GM20000 (cell line): ENCODE measurements at regions not wholly inside any gene's neighbourhood (a gene's known extent, or its start where the extent isn't known, plus 50 kb on each side); places are given as distances from the start of the nearest gene placed in this dataset.

Experiments used
- DNase-seq: peaks from one replicate; pipeline ENCODE4 v3.0.0; 2012; ENCODE audit warnings: low spot score
- TF ChIP-seq, protein P1 (sequence below): IDR thresholded peaks from 2 replicates; pipeline ENCODE4 v1.5.1; 2012; ENCODE audit warnings: mild to moderate bottlenecking, control low read depth; ENCODE audit errors: extremely low read depth, missing control alignments

- TF ChIP-seq, protein P1, sequence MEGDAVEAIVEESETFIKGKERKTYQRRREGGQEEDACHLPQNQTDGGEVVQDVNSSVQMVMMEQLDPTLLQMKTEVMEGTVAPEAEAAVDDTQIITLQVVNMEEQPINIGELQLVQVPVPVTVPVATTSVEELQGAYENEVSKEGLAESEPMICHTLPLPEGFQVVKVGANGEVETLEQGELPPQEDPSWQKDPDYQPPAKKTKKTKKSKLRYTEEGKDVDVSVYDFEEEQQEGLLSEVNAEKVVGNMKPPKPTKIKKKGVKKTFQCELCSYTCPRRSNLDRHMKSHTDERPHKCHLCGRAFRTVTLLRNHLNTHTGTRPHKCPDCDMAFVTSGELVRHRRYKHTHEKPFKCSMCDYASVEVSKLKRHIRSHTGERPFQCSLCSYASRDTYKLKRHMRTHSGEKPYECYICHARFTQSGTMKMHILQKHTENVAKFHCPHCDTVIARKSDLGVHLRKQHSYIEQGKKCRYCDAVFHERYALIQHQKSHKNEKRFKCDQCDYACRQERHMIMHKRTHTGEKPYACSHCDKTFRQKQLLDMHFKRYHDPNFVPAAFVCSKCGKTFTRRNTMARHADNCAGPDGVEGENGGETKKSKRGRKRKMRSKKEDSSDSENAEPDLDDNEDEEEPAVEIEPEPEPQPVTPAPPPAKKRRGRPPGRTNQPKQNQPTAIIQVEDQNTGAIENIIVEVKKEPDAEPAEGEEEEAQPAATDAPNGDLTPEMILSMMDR, result no peak
- DNase-seq, result no peak
These were observed 358.2 kb upstream of the UBE2E3 start for GRCh38 chr2:180621941-180622918.

GRCh38 chr2:180621366-180621765 is 359.0 kb upstream of the UBE2E3 start:
- DNase-seq, result no peak
- TF ChIP-seq, protein P1, result no peak

GRCh38 chr2:180618570-180618969 is 361.8 kb upstream of the UBE2E3 start:
- no peak for DNase-seq
- TF ChIP-seq, protein P1, result no peak

- no peak for DNase-seq
- TF ChIP-seq, protein P1, result no peak
These were observed 365.6 kb upstream of the UBE2E3 start for GRCh38 chr2:180614776-180615175.

GRCh38 chr2:180609626-180610340 is 370.6 kb upstream of the UBE2E3 start:
- no peak for DNase-seq
- TF ChIP-seq, protein P1, result no peak

GRCh38 chr2:180607514-180608049 is 372.8 kb upstream of the UBE2E3 start:
- DNase-seq, result no peak
- TF ChIP-seq, protein P1, result no peak

GRCh38 chr2:180604077-180604476 is 376.3 kb upstream of the UBE2E3 start:
- DNase-seq, result peak; percentile 10
- TF ChIP-seq, protein P1, result no peak
